DOHH2 (cell line): ENCODE measurements at regions not wholly inside any gene's neighbourhood (a gene's known extent, or its start where the extent isn't known, plus 50 kb on each side); places are given as distances from the start of the nearest gene placed in this dataset.

ENCODE experiments used
- CTCF ChIP-seq: fragments of 200-600 bp; sonication (generic); IDR thresholded peaks from one replicate; pipeline ENCODE4 v1.5.1; 2014; ENCODE audit warnings: antibody characterized with exemption, mild to moderate bottlenecking, low read depth, low read length; ENCODE audit not compliant: poor library complexity, severe bottlenecking
- EZH2phosphoT487 ChIP-seq: fragments of 200-600 bp; sonication (generic); IDR thresholded peaks from 2 replicates; pipeline ENCODE4 v1.6.1; 2017; ENCODE audit warnings: borderline replicate concordance, mild to moderate bottlenecking, antibody characterized with exemption, low read length, moderate library complexity, mixed read lengths

DNA sequence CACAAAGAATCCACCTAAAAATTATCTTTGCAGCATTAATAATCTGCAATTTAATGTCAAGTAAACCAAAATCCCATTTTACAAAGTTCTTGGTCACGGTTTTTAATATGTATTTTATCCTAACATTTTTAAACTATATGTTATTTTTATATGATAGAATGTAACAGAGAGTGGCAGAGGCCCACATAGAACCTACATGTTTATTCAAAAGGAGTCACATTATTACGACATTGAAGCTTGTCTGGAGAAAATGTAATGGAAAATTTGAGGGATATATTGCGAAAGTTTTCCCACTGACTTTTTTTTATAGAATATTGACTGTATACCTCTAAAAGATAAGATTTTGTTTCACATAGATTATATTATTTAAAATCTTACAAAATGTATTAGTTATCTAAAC is 89.7 kb upstream of the COL3A1 start:
- TF ChIP-seq CTCF (no peak), EZH2phosphoT487 (no peak)
